C4-2B (cell line): ENCODE measurements at regions not wholly inside any gene's neighbourhood (a gene's known extent, or its start where the extent isn't known, plus 50 kb on each side); places are given as distances from the start of the nearest gene placed in this dataset.

Source experiments
- ZFX ChIP-seq: fragments of 450-650 bp; IDR thresholded peaks from 2 replicates; pipeline ENCODE4 v1.6.1; 2017
- TF ChIP-seq, protein P1 (sequence below): fragments of 450-650 bp; conservative IDR thresholded peaks from 2 replicates; pipeline ENCODE4 v1.5.1; 2017; ENCODE audit warnings: mild to moderate bottlenecking

DNA sequence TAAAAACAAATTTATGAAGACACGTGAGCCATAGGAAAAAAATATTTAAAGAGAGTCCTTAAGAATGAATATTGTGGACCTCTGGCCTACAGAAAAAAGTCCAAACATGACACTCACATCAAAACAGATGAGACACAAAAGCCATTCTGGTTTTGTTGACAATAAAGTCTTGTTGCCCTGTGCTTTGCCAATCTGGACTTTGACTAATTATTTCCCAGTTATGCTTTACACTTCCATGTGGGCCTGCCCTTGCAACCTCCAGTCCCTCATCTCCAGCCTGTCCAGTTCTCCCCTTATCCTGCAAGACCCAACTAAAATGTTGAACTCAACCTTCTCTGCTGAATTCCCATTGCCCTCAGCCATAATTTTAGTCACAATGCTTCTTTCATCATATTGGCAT is 184.5 kb upstream of the SERP2 start:
- TF ChIP-seq, protein P1, sequence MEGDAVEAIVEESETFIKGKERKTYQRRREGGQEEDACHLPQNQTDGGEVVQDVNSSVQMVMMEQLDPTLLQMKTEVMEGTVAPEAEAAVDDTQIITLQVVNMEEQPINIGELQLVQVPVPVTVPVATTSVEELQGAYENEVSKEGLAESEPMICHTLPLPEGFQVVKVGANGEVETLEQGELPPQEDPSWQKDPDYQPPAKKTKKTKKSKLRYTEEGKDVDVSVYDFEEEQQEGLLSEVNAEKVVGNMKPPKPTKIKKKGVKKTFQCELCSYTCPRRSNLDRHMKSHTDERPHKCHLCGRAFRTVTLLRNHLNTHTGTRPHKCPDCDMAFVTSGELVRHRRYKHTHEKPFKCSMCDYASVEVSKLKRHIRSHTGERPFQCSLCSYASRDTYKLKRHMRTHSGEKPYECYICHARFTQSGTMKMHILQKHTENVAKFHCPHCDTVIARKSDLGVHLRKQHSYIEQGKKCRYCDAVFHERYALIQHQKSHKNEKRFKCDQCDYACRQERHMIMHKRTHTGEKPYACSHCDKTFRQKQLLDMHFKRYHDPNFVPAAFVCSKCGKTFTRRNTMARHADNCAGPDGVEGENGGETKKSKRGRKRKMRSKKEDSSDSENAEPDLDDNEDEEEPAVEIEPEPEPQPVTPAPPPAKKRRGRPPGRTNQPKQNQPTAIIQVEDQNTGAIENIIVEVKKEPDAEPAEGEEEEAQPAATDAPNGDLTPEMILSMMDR, result no peak
- TF ChIP-seq ZFX, result no peak
